ENCODE measurements at regions not wholly inside any gene's neighbourhood (a gene's known extent, or its start where the extent isn't known, plus 50 kb on each side); places are given as distances from the start of the nearest gene placed in this dataset.

DNA sequence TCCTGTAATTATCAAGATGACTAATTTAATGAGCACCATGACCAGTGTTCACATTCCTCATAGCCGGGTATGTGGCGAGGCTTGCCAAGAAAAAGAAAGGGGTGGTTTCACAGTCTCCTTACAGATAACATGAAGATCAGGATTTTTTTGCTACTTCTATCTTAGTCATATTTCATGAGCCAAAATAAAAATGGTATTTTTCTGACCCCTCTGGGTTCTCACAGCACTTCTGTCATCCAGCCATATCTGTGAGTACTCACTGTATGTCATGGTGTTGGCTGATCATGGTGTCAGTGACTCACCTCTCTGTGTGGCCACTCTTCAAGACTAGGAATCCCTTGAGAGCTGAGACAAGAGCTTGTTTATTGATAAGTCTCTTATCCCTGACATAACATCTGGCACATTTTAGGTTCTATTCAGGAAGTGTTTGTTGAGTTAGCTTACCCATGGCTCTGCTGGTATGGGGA, 130.5 kb upstream of the LMCD1 start:
- WGBS, 5 donors: 43 to 72% (median 60%) methylated on average over 2 of the region's 2 CpGs
- intact Hi-C loops (cut with DNase I; ENCODE audit: low total_unique reads): no loop called here
- Histone ChIP-seq H3K4me3 (no peak overlapping the region), H3K4me1 (peaks cover 0 to 11% (median 9%) of the 10 kb centered on the region in 4 donors), H3K27me3 (no peaks in the 10 kb centered on the region), H3K9me3 (peaks cover 0 to under 1% (median 0%) of the 10 kb centered on the region in 4 donors), H3K27ac (no peak overlapping the region), H3K36me3 (no peaks in the 10 kb centered on the region)
- peak in 1 of 2 donors; percentile 11 for DNase-seq
- TF ChIP-seq POLR2A (IDR thresholded peaks at IDR 0.05): no peak
- no peak for TF ChIP-seq POLR2AphosphoS5 (IDR thresholded peaks at IDR 0.05)
- no peak for TF ChIP-seq EP300 (IDR thresholded peaks at IDR 0.05)
- TF ChIP-seq, protein P1, sequence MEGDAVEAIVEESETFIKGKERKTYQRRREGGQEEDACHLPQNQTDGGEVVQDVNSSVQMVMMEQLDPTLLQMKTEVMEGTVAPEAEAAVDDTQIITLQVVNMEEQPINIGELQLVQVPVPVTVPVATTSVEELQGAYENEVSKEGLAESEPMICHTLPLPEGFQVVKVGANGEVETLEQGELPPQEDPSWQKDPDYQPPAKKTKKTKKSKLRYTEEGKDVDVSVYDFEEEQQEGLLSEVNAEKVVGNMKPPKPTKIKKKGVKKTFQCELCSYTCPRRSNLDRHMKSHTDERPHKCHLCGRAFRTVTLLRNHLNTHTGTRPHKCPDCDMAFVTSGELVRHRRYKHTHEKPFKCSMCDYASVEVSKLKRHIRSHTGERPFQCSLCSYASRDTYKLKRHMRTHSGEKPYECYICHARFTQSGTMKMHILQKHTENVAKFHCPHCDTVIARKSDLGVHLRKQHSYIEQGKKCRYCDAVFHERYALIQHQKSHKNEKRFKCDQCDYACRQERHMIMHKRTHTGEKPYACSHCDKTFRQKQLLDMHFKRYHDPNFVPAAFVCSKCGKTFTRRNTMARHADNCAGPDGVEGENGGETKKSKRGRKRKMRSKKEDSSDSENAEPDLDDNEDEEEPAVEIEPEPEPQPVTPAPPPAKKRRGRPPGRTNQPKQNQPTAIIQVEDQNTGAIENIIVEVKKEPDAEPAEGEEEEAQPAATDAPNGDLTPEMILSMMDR (IDR thresholded peaks at IDR 0.05): no peak

DNA sequence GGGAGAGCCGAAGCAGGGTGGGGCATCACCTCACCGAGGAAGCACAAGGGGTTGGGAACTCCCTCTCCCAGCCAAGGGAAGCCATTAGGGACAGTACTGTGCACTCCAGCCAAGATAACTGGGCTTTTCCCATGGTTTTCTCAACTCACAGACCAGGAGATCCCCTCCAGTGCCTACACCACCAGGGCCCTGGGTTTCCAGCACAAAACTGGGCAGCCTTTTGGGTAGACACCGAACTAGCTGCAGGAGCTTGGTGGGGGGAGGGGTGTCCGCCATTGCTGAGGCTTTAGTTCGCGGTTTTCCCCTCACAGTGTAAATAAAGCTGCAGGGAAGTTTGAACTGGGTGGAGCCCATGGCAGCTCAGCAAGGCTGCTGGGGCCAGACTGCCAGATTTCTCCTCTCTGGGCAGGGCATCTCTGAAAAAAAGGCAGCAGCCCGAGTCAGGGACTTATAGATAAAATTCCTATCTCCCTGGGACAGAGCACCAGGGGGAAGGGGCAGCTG, 129.6 kb upstream of the LMCD1 start:
- H3K4me1 ChIP-seq: peaks cover 0 to 11% (median 9%) of the 10 kb centered on the region in 4 donors
- intact Hi-C loops (cut with DNase I; ENCODE audit: low total_unique reads): no loop called here
- no peak overlapping the region for H3K4me3 ChIP-seq
- H3K27me3 ChIP-seq: no peaks in the 10 kb centered on the region
- H3K9me3 ChIP-seq: peaks cover 0 to 9% (median 4%) of the 10 kb centered on the region in 4 donors
- DNase-seq: peak in 1 of 2 donors; percentile 47
- H3K36me3 ChIP-seq: no peaks in the 10 kb centered on the region
- WGBS, 5 donors: 14 to 42% (median 35%) methylated on average over 6 to 7 of the region's 7 CpGs
- H3K27ac ChIP-seq: no peak overlapping the region
- no peak for TF ChIP-seq EP300 (IDR thresholded peaks at IDR 0.05)
- no peak for TF ChIP-seq POLR2AphosphoS5 (IDR thresholded peaks at IDR 0.05)
- TF ChIP-seq, protein P1 (IDR thresholded peaks at IDR 0.05): no peak
- TF ChIP-seq POLR2A (IDR thresholded peaks at IDR 0.05): no peak

DNA sequence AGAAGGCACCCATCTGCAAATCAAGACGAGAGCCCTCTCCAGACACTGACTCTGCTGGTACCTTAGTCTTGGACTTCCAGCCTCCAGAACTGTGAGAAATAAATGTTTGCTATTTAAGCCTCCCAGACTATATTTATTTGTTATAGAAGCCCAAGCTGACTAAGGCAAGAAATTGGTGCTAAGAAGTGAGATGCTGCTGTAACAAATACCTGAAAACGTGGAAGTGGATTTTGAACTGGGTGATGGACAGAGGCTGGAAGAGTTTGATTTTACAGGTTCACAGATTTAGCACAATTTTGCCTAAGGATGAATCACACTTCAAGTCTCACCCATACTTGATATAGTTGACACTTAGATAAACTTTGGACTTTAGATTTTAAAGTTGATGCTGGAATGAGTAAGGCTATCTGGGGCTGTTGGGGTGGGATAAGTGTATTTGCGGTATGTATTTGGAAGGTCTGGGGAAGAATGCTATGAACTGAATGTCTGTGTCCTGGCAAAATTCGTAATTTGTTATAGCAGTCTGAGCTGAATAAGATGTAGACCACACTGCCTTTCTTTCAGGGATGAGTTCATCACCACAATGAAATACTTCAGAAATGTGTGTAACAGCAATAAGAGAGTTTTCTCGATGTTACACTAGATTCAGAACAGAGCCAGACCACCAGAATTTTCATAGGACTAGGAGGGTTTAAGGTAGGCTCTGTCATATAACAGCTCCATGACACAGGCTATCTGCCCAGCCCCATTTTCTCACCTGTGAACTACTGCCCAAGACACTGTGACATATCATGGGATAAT, 120.5 kb upstream of the LMCD1 start:
- TF ChIP-seq, protein P1 (IDR thresholded peaks at IDR 0.05): no peak
- TF ChIP-seq POLR2AphosphoS5 (IDR thresholded peaks at IDR 0.05) (no peak), POLR2A (IDR thresholded peaks at IDR 0.05) (no peak), EP300 (IDR thresholded peaks at IDR 0.05) (no peak)

DNA sequence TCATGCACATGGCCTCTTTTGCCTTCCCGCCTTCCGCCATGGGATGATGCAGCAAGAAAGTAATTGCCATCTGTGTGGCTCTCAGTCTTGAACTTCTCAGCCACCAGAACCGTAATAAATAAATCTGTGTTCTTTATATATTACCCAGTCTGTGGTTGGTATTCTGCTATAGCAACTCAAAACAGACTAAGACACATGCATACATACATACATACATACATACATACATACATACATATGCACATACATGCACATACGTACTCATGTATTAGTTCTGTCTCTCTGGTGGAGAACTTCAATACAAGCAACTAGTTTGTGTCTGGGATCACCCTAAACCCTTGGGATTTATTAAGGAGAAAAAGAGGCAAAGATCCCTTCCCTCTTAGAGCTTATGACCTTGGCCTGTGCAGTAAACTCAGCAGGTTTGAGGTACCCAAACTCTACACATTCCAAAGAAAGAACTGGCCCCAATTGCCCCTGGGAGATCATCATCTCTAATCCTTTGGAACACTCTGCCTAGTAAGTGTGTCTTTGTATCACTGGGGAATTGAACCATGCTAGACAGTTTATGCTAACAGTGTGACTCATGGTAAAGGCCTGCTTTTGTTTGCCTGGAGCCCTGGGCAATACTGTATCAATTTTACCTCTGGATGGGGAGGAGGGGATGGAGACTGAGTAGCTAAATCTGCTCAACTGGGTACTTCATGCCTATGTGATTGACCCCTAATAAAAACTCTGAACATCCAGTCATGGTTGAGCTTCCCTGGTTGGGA, 115.6 kb upstream of the LMCD1 start:
- no peak for DNase-seq
- TF ChIP-seq, protein P1 (IDR thresholded peaks at IDR 0.05): no peak
- no peak for TF ChIP-seq POLR2A (IDR thresholded peaks at IDR 0.05)
- TF ChIP-seq POLR2AphosphoS5 (IDR thresholded peaks at IDR 0.05): no peak
- no peak for TF ChIP-seq EP300 (IDR thresholded peaks at IDR 0.05)
- 90 to 97% (median 94%) methylated on average over 4 of the region's 4 CpGs for WGBS, 5 donors

More for the DNA sequence above, 120.5 kb upstream of the LMCD1 start:
- H3K9me3 ChIP-seq: peaks cover 0 to 15% (median 4%) of the 10 kb centered on the region in 4 donors
- no peak for DNase-seq
- intact Hi-C loops (cut with DNase I; ENCODE audit: low total_unique reads): no loop called here
- 71 to 91% (median 84%) methylated on average over 5 of the region's 5 CpGs for WGBS, 5 donors
- no peak overlapping the region for H3K27ac ChIP-seq
- no peak overlapping the region for H3K4me3 ChIP-seq
- H3K36me3 ChIP-seq: no peaks in the 10 kb centered on the region
- no peaks in the 10 kb centered on the region for H3K4me1 ChIP-seq
- no peaks in the 10 kb centered on the region for H3K27me3 ChIP-seq

More for the DNA sequence above, 115.6 kb upstream of the LMCD1 start:
- intact Hi-C loops (cut with DNase I; ENCODE audit: low total_unique reads): no loop called here
- no peaks in the 10 kb centered on the region for H3K27me3 ChIP-seq
- no peak overlapping the region for H3K27ac ChIP-seq
- no peaks in the 10 kb centered on the region for H3K36me3 ChIP-seq
- H3K9me3 ChIP-seq: peaks cover 0 to 1% (median 0%) of the 10 kb centered on the region in 4 donors
- H3K4me1 ChIP-seq: no peaks in the 10 kb centered on the region
- no peak overlapping the region for H3K4me3 ChIP-seq

All from stomach (tissue), 8 donors.